Esophagus muscularis mucosa (tissue), 4 donors: ENCODE measurements at regions not wholly inside any gene's neighbourhood (a gene's known extent, or its start where the extent isn't known, plus 50 kb on each side); places are given as distances from the start of the nearest gene placed in this dataset.

Experiments
- DNase-seq: peaks from one replicate; pipeline ENCODE4 v3.0.0-alpha.2; 2017; ENCODE audit errors: extremely low spot score
- H3K27ac ChIP-seq, 4 donors: fragments of 200-600 bp; sonication (generic); replicated peaks in 1 of 4; 1 replicate in 3 of 4; 2 replicates in 1 of 4; pipeline ENCODE4 v1.5.1; 2016 to 2019; ENCODE audit warnings: mild to moderate bottlenecking in 1 of 4
- H3K27me3 ChIP-seq, 4 donors: fragments of 200-600 bp; sonication (generic); one replicate each; pipeline versions ENCODE4 v1.5.1 to v1.6.0; 2016 to 2019
- H3K36me3 ChIP-seq, 4 donors: fragments of 200-600 bp; sonication (generic); one replicate each; pipeline ENCODE4 v1.5.1; 2016 to 2019
- H3K4me1 ChIP-seq, 4 donors: fragments of 200-600 bp; sonication (generic); one replicate each; pipeline ENCODE4 v1.5.1; 2016 to 2019
- H3K4me3 ChIP-seq, 4 donors: fragments of 200-600 bp; sonication (generic); 1 replicate in 2 of 4; 2 replicates in 2 of 4; pipeline ENCODE4 v1.5.1; 2016 to 2019; ENCODE audit warnings: mild to moderate bottlenecking in 4 of 4, moderate library complexity in 1 of 4
- H3K9me3 ChIP-seq, 4 donors: fragments of 200-600 bp; sonication (generic); 1 replicate in 3 of 4; 2 replicates in 1 of 4; pipeline ENCODE4 v1.5.1; 2016 to 2019
- EP300 ChIP-seq: sonication (generic); formaldehyde crosslinking; IDR thresholded peaks from one replicate; pipeline ENCODE4 v1.6.1; 2017; ENCODE audit warnings: antibody characterized with exemption
- POLR2A ChIP-seq: fragments of 450-650 bp; IDR thresholded peaks from one replicate; pipeline ENCODE4 v1.6.1; 2017; ENCODE audit warnings: antibody characterized with exemption, moderate library complexity, mild to moderate bottlenecking, low read depth
- POLR2AphosphoS5 ChIP-seq, 2 donors: sonication (generic); formaldehyde crosslinking; IDR thresholded peaks; one replicate each; pipeline ENCODE4 v1.6.1; 2017; ENCODE audit warnings: antibody characterized with exemption in 2 of 2
- WGBS: methylation state at CpG from one replicate; pipeline ENCODE4 v1.1.5; 2018; 5-methylcytosine and 5-hydroxymethylcytosine counted together
- intact Hi-C: fragments of 100-400 bp; cut with DNase I; formaldehyde crosslinking; loops from one replicate; pipeline ENCODE4 v1.15.1; 2023
- TF ChIP-seq, protein P1 (sequence below), 3 experiments: fragments of 200-600 bp in 2 of 3; fragments of 450-650 bp in 1 of 3; sonication (generic) in 2 of 3; IDR thresholded peaks; one replicate each; pipeline ENCODE4 v1.5.1; 2017 to 2019; ENCODE audit warnings: antibody characterized with exemption in 3 of 3, mild to moderate bottlenecking in 2 of 3, moderate library complexity in 1 of 3

DNA sequence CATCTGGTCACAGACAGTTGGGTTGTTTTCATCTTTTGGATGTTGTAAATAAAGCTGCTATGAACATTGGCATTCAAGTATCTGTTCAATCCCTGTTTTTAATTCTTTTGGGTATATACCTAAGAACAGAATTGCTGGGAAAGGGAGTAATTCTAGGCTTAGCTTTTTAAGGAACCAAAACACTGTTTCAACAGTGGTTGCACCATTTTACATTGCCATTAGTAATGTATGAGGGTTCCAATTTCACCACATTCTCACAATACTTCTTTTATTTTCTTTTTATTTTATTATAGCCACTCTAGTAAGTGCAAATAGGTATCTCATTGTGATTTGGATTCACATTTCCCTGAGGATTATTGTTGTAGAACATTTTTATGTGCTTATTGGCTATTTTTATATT is 108.9 kb upstream of the GLS start:
- DNase-seq = no peak
- TF ChIP-seq EP300 (no peak), POLR2AphosphoS5 (IDR thresholded peaks at IDR 0.05) (no peak), POLR2A (no peak)
- TF ChIP-seq, protein P1, sequence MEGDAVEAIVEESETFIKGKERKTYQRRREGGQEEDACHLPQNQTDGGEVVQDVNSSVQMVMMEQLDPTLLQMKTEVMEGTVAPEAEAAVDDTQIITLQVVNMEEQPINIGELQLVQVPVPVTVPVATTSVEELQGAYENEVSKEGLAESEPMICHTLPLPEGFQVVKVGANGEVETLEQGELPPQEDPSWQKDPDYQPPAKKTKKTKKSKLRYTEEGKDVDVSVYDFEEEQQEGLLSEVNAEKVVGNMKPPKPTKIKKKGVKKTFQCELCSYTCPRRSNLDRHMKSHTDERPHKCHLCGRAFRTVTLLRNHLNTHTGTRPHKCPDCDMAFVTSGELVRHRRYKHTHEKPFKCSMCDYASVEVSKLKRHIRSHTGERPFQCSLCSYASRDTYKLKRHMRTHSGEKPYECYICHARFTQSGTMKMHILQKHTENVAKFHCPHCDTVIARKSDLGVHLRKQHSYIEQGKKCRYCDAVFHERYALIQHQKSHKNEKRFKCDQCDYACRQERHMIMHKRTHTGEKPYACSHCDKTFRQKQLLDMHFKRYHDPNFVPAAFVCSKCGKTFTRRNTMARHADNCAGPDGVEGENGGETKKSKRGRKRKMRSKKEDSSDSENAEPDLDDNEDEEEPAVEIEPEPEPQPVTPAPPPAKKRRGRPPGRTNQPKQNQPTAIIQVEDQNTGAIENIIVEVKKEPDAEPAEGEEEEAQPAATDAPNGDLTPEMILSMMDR (IDR thresholded peaks at IDR 0.05) = no peak
- H3K9me3 ChIP-seq = no peaks in the 10 kb centered on the region
- intact Hi-C loops = no loop called here
- H3K27ac ChIP-seq = no peak overlapping the region
- no peaks in the 10 kb centered on the region for H3K4me1 ChIP-seq
- H3K27me3 ChIP-seq = no peaks in the 10 kb centered on the region
- no peaks in the 10 kb centered on the region for H3K36me3 ChIP-seq
- H3K4me3 ChIP-seq = no peak overlapping the region

DNA sequence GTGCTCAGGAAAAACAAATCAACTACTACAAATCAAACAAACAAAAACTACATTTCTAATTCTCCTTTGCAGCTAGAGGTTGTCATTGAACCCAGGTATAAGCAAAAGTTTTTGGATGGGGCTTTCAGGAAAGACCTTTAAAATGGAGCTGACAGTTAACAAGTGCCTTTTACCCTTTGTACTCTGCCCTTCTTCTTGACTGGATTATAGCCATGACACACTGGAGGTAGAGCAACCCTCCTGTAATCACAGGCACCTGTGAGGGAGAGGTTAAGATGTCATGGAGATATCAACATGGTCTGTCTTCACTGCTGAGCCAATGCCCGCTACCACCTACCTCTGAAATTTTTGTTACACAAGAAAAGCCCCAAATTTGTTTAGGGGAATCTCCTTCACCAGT is 100.0 kb upstream of the GLS start:
- no peak overlapping the region for H3K4me3 ChIP-seq
- H3K27ac ChIP-seq = no peak overlapping the region
- WGBS = 80% methylated on average over 1 of the region's 1 CpG
- H3K4me1 ChIP-seq = no peaks in the 10 kb centered on the region
- no peaks in the 10 kb centered on the region for H3K27me3 ChIP-seq
- intact Hi-C loops = loop anchor here (5.0 to 10.0 kb wide), 2 partner anchors 184 to 252 kb away; no protein-coding TSS in a partner anchor
- no peaks in the 10 kb centered on the region for H3K36me3 ChIP-seq
- TF ChIP-seq POLR2A (no peak), EP300 (no peak)
- no peaks in the 10 kb centered on the region for H3K9me3 ChIP-seq
- no peak for DNase-seq

DNA sequence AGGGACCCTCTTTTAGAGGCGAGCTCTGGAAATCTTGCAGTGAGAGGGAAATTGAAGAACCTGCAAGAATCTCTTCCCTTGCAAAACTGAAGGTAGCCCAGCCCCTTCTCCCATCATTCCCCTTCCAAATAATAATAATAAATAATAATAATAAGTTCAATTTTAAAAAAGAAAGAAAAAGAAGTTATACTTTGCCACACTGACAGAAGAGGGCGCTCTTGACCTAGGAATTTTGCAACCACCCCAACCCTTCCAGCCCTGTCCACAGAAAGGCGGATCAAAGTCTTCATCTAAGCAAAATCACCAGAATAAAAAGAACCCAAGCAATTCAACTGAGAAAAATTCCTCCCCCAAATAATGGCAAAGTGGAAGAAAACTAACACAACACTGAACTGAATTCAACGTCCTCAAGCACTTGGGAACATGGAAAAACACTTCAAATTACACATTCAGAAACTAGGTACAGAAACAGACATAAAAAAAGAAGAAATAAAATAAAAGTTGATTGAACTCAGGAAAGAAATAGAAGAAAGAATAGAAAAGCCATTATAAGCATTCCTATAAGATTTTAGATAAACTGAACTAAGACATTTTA is 98.9 kb upstream of the GLS start:
- TF ChIP-seq POLR2AphosphoS5 (IDR thresholded peaks at IDR 0.05) = no peak
- TF ChIP-seq, protein P1 (IDR thresholded peaks at IDR 0.05) = peak; percentile 61 to 66 (median 65)
- peaks cover 0 to 11% (median 9%) of the 10 kb centered on the region in 4 donors for H3K4me1 ChIP-seq
- no peak for DNase-seq
- H3K4me3 ChIP-seq = no peak overlapping the region
- WGBS = 37% methylated on average over 4 of the region's 4 CpGs
- H3K27ac ChIP-seq = no peak overlapping the region
- no peaks in the 10 kb centered on the region for H3K36me3 ChIP-seq
- intact Hi-C loops = loop anchor here (5.0 to 10.0 kb wide), 2 partner anchors 183 to 251 kb away; no protein-coding TSS in a partner anchor
- no peaks in the 10 kb centered on the region for H3K27me3 ChIP-seq
- H3K9me3 ChIP-seq = no peaks in the 10 kb centered on the region

DNA sequence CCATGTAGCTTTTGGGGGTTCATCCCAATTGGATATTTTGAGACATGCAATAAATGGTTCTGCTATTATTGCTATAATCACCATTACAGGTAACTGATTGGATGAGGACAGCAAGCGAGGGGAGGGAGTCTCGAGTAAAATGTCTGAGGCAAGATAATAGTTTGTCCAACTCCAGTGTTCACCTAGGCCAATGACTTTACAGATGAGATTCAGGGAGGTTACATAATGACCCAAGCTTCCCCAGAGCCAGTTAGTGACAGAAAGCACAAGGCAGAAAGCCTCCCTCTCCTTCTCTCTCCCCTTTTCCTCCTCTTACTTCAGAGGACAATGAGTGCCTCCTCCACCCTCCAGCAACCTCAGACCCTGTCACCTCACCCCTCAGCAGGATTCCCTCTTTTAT is 98.4 kb upstream of the GLS start:
- H3K36me3 ChIP-seq = no peaks in the 10 kb centered on the region
- intact Hi-C loops = loop anchor here (5.0 to 10.0 kb wide), 2 partner anchors 183 to 250 kb away; no protein-coding TSS in a partner anchor
- peaks cover 0 to 15% (median 12%) of the 10 kb centered on the region in 4 donors for H3K4me1 ChIP-seq
- TF ChIP-seq, protein P1 (IDR thresholded peaks at IDR 0.05) = no peak
- TF ChIP-seq EP300 (no peak), POLR2AphosphoS5 (IDR thresholded peaks at IDR 0.05) (no peak), POLR2A (no peak)
- no peaks in the 10 kb centered on the region for H3K27me3 ChIP-seq
- no peaks in the 10 kb centered on the region for H3K9me3 ChIP-seq
- WGBS = 95% methylated on average over 2 of the region's 2 CpGs
- H3K27ac ChIP-seq = no peak overlapping the region
- H3K4me3 ChIP-seq = no peak overlapping the region
- no peak for DNase-seq

DNA sequence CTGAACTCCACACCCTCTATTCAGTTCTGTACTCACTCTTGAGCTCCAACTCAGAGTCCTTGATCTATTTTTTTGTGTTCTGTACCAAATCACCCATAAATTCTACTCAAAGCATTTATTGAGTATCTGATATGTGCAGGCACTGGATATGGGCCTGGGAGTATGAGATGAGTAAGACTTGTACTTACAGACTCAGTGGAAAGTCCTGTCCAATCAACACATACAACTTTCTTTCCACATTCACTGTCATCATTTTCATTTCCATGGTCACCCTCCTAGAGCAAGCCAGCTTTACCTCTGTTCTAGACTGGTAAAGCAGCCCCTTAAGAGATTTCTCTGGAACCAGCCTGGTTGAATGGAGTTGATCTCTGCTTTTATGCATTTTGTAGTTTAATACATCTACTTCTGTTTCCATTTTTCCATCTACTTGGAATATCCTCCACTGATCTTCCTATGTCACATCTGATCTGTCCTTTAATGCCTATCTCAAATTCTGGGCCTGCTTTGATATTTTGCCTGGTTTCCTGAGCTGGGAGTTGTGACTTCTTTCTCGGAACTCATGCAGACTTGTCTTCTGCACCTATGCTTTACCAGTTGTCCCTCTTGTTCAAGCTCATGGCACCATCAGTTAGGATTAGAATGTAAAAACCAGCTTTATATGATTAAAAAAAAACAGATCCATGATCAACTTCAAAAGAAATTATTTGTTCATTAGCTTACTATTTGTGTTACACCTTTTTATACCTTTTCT is 96.9 kb upstream of the GLS start:
- Histone ChIP-seq H3K27ac (no peak overlapping the region), H3K36me3 (no peaks in the 10 kb centered on the region), H3K4me1 (peaks cover 0 to 15% (median 12%) of the 10 kb centered on the region in 4 donors), H3K9me3 (no peaks in the 10 kb centered on the region), H3K4me3 (no peak overlapping the region), H3K27me3 (no peaks in the 10 kb centered on the region)
- TF ChIP-seq POLR2A = no peak
- TF ChIP-seq, protein P1 (IDR thresholded peaks at IDR 0.05) = no peak
- no peak for TF ChIP-seq EP300
- TF ChIP-seq POLR2AphosphoS5 (IDR thresholded peaks at IDR 0.05) = no peak
- intact Hi-C loops = loop anchor here (5.0 to 10.0 kb wide), 2 partner anchors 181 to 249 kb away; no protein-coding TSS in a partner anchor
- no peak for DNase-seq
- WGBS = 100% methylated on average over 1 of the region's 1 CpG
